IMR-90 (cell line): ENCODE measurements at regions not wholly inside any gene's neighbourhood (a gene's known extent, or its start where the extent isn't known, plus 50 kb on each side); places are given as distances from the start of the nearest gene placed in this dataset.

Experiments
- BHLHE40 ChIP-seq: fragments of 150-350 bp; IDR thresholded peaks from 2 replicates; pipeline ENCODE4 v1.6.1; 2016; ENCODE audit warnings: mild to moderate bottlenecking, low read depth, low read length
- CEBPB ChIP-seq: IDR thresholded peaks from 2 replicates; pipeline ENCODE4 v1.6.1; 2012; ENCODE audit warnings: low read depth, low read length, improper control_type of control experiment
- CHD1 ChIP-seq: IDR thresholded peaks from 2 replicates; pipeline ENCODE4 v1.6.1; 2012; ENCODE audit warnings: low read depth, low read length, improper control_type of control experiment
- CTCF ChIP-seq: conservative IDR thresholded peaks from 2 replicates; pipeline ENCODE4 v1.5.1; 2012; ENCODE audit warnings: mild to moderate bottlenecking, low read depth, low read length, improper control_type of control experiment
- ELK1 ChIP-seq: fragments of 150-350 bp; IDR thresholded peaks from 2 replicates; pipeline ENCODE4 v1.6.1; 2016; ENCODE audit warnings: low read depth, mild to moderate bottlenecking, low read length, moderate library complexity, borderline replicate concordance
- FOS ChIP-seq: fragments of 150-350 bp; IDR thresholded peaks from 2 replicates; pipeline ENCODE4 v1.6.1; 2016; ENCODE audit warnings: low read depth, low read length
- MAFK ChIP-seq: IDR thresholded peaks from 2 replicates; pipeline ENCODE4 v1.6.1; 2012; ENCODE audit warnings: low read depth, low read length, improper control_type of control experiment
- MAZ ChIP-seq: IDR thresholded peaks from 2 replicates; pipeline ENCODE4 v1.6.1; 2012; ENCODE audit warnings: low read depth, mild to moderate bottlenecking, low read length, improper control_type of control experiment, moderate library complexity, borderline replicate concordance
- NFE2L2 ChIP-seq: fragments of 150-350 bp; IDR thresholded peaks from 2 replicates; pipeline ENCODE4 v1.6.1; 2016; ENCODE audit warnings: low read depth, mild to moderate bottlenecking, low read length
- POLR2A ChIP-seq: IDR thresholded peaks from 2 replicates; pipeline ENCODE4 v1.6.1; 2012; ENCODE audit warnings: mild to moderate bottlenecking, low read depth, low read length
- RAD21 ChIP-seq: IDR thresholded peaks from 2 replicates; pipeline ENCODE4 v1.6.1; 2012; ENCODE audit warnings: low read length, improper control_type of control experiment
- RCOR1 ChIP-seq: IDR thresholded peaks from 2 replicates; pipeline ENCODE4 v1.6.1; 2012; ENCODE audit warnings: mild to moderate bottlenecking, low read length, improper control_type of control experiment; ENCODE audit not compliant: insufficient replicate concordance
- SMC3 ChIP-seq: fragments of 150-350 bp; IDR thresholded peaks from 2 replicates; pipeline ENCODE4 v1.6.1; 2016; ENCODE audit warnings: low read depth, mild to moderate bottlenecking, antibody characterized with exemption, low read length, moderate library complexity
- USF2 ChIP-seq: fragments of 150-350 bp; IDR thresholded peaks from 2 replicates; pipeline ENCODE4 v1.6.1; 2017; ENCODE audit warnings: mild to moderate bottlenecking, antibody characterized with exemption, low read length, low read depth

DNA sequence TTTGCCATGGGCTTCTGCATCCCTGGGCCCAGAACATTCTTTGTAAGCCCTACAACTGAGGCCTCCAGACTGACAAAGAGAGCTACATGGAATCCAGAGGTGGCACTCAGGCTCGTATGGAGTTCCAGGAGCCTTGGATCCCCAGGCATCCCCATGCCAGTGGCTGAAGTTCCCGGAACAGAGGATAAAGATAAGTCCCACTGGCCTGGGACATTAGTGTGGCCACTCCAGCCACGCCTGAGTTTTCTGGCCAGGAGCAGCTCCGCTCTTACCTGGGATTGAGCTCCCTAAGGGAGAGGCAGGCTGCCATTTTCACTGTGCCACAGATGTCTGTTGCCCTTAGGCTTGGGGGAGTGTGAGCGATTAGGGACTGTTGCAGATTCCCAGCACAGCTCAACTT, 656.3 kb upstream of the FAM174A start:
- no peak for TF ChIP-seq CTCF
- TF ChIP-seq POLR2A = no peak
- TF ChIP-seq RAD21 = no peak
- no peak for TF ChIP-seq ELK1
- TF ChIP-seq CHD1 = no peak
- no peak for TF ChIP-seq MAZ
- no peak for TF ChIP-seq MAFK
- TF ChIP-seq USF2 = no peak
- no peak for TF ChIP-seq SMC3
- TF ChIP-seq FOS = no peak
- no peak for TF ChIP-seq RCOR1
- TF ChIP-seq NFE2L2 = no peak
- TF ChIP-seq CEBPB = no peak
- no peak for TF ChIP-seq BHLHE40
